Upper lobe of right lung (tissue), 1 donor: ENCODE measurements at regions not wholly inside any gene's neighbourhood (a gene's known extent, or its start where the extent isn't known, plus 50 kb on each side); places are given as distances from the start of the nearest gene placed in this dataset.
A peak's percentile ranks its signal among the peaks of the same experiment; 100 is the strongest.

Experiments
- ATAC-seq: fragments of 200-7000 bp; cut with Tn5 transposase; one replicate; pipeline ENCODE4 v1.9.1; 2020; ENCODE audit warnings: mild to moderate bottlenecking, moderate library complexity
- DNase-seq: peaks from one replicate; pipeline ENCODE4 v3.0.0-alpha.2; 2020
- H3K27ac ChIP-seq: fragments of 200-600 bp; one replicate; pipeline ENCODE4 v1.8.0; 2022
- H3K27me3 ChIP-seq: fragments of 200-600 bp; one replicate; pipeline ENCODE4 v1.8.0; 2022; ENCODE audit warnings: mild to moderate bottlenecking
- H3K36me3 ChIP-seq: fragments of 200-600 bp; one replicate; pipeline ENCODE4 v1.8.0; 2022
- H3K4me1 ChIP-seq: fragments of 200-600 bp; one replicate; pipeline ENCODE4 v1.8.0; 2022
- H3K4me3 ChIP-seq: fragments of 200-600 bp; one replicate; pipeline ENCODE4 v1.8.0; 2022; ENCODE audit warnings: mild to moderate bottlenecking
- H3K9me3 ChIP-seq: fragments of 200-600 bp; one replicate; pipeline ENCODE4 v1.8.0; 2022
- CTCF ChIP-seq: fragments of 200-600 bp; IDR thresholded peaks from one replicate; pipeline ENCODE4 v1.8.0; 2022; ENCODE audit warnings: antibody characterized with exemption
- intact Hi-C: fragments of 100-400 bp; cut with DNase I; formaldehyde crosslinking; loops from one replicate; pipeline ENCODE4 v1.11.0; 2022
- donor health status: DM: no; HTN: yes; CAD: no; lungs with severe emphysema.

GRCh38 chr11:11078344-11079086, 220.7 kb upstream of the ZBED5 start:
- DNase-seq (no peak), ATAC-seq (no peak)
- TF ChIP-seq CTCF, result no peak
- Histone ChIP-seq H3K27ac (no peak overlapping the region), H3K36me3 (no peaks in the 10 kb centered on the region), H3K9me3 (no peaks in the 10 kb centered on the region), H3K27me3 (no peaks in the 10 kb centered on the region), H3K4me1 (peaks cover 6% of the 10 kb centered on the region), H3K4me3 (no peak overlapping the region)
- intact Hi-C loops, result no loop called here

DNA sequence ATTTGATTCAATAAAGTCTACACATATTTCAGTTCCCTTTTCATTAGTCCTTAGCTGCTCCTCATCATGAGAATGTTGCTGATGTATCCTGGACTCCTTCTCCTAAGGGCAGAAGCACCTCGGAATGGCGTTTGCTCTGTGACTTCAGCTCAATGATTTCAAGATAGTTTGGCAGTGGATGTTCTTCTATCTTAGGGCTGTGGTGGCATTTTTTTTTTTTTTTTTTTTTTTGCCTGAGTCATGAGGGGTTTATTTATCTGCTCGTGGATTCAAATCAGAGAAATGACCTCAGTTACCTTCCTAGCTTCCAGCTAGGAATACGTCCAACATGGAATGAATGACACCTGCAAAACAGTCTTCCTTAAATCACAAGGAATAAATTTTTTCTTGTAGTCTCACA, 220.0 kb upstream of the ZBED5 start:
- H3K27me3 ChIP-seq, result no peaks in the 10 kb centered on the region
- H3K27ac ChIP-seq, result no peak overlapping the region
- no peak overlapping the region for H3K4me3 ChIP-seq
- no peaks in the 10 kb centered on the region for H3K36me3 ChIP-seq
- TF ChIP-seq CTCF, result no peak
- intact Hi-C loops, result no loop called here
- peaks cover 6% of the 10 kb centered on the region for H3K4me1 ChIP-seq
- no peaks in the 10 kb centered on the region for H3K9me3 ChIP-seq
- no peak for DNase-seq
- ATAC-seq, result no peak

- Histone ChIP-seq H3K27ac (no peak overlapping the region), H3K27me3 (no peaks in the 10 kb centered on the region), H3K9me3 (no peaks in the 10 kb centered on the region), H3K4me1 (peaks cover 6% of the 10 kb centered on the region), H3K36me3 (no peaks in the 10 kb centered on the region), H3K4me3 (no peak overlapping the region)
- intact Hi-C loops, result no loop called here
- peak; percentile 28 for ATAC-seq
- DNase-seq, result no peak
- no peak for TF ChIP-seq CTCF
These were observed 219.0 kb upstream of the ZBED5 start for GRCh38 chr11:11076879-11077278.

GRCh38 chr11:11076276-11076675, 218.4 kb upstream of the ZBED5 start:
- TF ChIP-seq CTCF, result no peak
- intact Hi-C loops, result no loop called here

GRCh38 chr11:11075515-11076171, 217.8 kb upstream of the ZBED5 start:
- no peaks in the 10 kb centered on the region for H3K9me3 ChIP-seq
- peaks cover 6% of the 10 kb centered on the region for H3K4me1 ChIP-seq
- H3K27me3 ChIP-seq, result no peaks in the 10 kb centered on the region
- no peaks in the 10 kb centered on the region for H3K36me3 ChIP-seq
- intact Hi-C loops, result no loop called here
- no peak overlapping the region for H3K4me3 ChIP-seq
- no peak for TF ChIP-seq CTCF
- no peak for DNase-seq
- H3K27ac ChIP-seq, result no peak overlapping the region
- ATAC-seq, result peak; percentile 16

More at GRCh38 chr11:11076276-11076675, 218.4 kb upstream of the ZBED5 start:
- no peak overlapping the region for H3K4me3 ChIP-seq
- no peaks in the 10 kb centered on the region for H3K9me3 ChIP-seq
- ATAC-seq (no peak), DNase-seq (no peak)
- H3K4me1 ChIP-seq, result peaks cover 6% of the 10 kb centered on the region
- no peaks in the 10 kb centered on the region for H3K36me3 ChIP-seq
- H3K27me3 ChIP-seq, result no peaks in the 10 kb centered on the region
- no peak overlapping the region for H3K27ac ChIP-seq
